GM18508 (cell line): ENCODE measurements at regions not wholly inside any gene's neighbourhood (a gene's known extent, or its start where the extent isn't known, plus 50 kb on each side); places are given as distances from the start of the nearest gene placed in this dataset.
"Not testable (repeated sequence)": the region's sequence is repeated elsewhere in the genome, so short reads cannot be mapped to it uniquely, and the experiment has no call there.

Source experiments
- ATAC-seq: cut with Tn5 transposase; IDR thresholded peaks from one replicate; pipeline ENCODE4 v1.9.1; 2021; ENCODE audit warnings: moderate number of reproducible peaks; ENCODE audit not compliant: insufficient read depth, unreplicated experiment

DNA sequence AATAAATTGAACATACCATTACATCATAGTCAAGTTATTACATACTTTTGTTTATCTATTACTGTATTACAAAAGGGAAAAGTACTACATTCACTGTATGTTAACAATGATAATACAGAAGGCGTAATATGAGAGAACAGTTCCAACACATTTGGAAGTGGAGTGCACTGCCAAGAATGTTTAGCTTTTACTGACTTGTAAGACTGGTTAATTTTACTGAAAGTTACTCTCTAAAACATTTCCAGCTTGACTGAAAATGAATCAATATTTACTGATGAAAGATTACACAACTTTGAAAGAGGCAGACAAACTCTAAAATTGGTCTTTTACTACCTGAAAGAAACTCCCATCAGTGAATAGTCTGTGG lies 728.5 kb downstream of the FSCB start:
- no peak for ATAC-seq

DNA sequence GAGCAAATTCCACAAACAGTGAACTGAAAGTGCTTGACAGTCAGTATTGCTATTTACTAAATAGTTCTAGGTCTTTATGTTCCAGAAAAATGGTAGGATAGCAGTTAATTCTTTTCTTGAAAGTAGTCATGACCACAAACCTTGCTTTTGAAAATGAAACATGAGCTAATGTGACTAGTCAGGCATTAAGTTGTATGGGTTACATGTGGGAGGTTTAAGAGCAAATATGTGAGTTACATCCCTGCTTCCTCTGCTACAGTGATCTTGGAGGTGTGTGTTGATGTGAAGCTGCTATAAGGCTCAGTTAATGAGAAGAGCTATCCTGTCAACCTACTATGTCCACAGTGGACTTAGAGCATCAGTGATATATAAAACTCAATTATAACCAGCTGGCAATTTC lies 741.6 kb downstream of the FSCB start:
- no peak for ATAC-seq

DNA sequence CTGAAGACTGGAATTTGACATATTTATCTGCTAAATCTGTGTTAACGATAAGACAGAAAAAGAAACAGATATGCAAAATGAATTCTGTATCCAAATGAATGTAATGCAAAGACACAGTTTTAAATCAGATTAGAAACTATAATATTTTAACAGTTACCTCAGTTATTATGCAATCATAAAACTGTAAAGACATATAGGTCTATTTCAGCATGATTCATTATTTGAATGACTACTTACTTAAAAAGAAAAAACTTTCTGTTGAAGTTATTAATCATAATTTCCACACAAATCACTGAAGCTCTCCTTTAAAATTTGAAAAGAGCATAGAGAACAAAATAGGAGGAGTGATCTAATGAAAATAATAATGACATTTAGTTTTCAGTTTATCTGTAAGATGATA lies 742.6 kb downstream of the FSCB start:
- no peak for ATAC-seq

- ATAC-seq: no peak
Measured at GRCh38 chr14:43755707-43756106, 751.4 kb downstream of the FSCB start.

DNA sequence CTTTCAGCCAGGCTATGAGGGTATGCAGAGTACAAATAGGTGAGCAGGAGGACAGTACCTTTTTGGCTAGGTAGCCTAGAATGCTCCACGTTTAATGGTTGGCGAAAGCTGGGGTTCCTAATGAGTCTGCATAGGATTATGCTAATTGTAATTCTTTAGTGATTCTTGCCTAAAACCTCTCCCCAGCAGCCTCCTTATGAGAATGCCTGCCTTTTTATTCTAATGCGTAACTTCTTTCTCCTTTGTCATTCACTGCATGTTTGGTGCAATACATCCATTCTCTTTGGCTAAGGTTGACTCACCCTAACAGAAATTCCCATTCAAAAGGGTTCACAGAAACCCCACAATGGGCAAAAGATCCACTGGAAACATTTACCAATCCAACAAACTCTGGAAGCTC lies 752.2 kb downstream of the FSCB start:
- ATAC-seq: no peak

DNA sequence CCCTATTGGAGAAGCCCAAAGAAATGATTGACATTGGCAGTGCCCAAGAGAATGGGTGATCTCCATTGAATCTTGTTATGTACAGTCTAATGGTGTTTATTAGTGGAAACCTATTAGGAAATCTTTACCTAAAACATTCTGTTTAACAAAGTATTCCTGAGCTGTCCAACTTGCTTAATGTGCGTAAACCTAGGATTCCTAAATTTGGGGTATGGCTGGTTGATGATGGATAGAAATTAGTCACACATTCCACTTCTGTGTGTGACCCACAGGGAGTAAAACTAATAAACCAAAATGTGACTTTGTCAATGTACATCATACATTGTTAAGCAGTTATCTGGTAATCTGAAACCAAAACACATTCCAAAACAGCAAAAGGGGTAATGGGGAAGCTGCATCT lies 761.3 kb downstream of the FSCB start:
- ATAC-seq: no peak

DNA sequence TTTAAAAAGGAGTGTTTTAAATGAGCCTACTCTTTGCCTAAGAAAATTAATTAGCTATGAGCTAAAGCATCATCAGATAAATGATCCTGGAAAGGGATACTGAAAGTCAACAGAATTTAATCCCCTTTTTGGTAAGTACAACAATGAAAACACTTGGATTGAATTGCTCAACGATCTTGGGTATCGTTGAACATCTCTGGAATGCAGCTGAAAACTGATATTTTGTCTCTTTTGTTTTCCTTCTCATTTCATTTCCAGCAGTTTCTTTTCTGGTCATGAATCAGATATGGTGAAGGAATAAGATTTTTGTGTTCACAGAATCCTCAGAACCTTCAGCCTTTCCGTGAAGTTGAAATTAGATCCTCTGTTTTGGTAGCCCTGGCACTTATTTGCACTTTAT lies 771.2 kb downstream of the FSCB start:
- no peak for ATAC-seq

DNA sequence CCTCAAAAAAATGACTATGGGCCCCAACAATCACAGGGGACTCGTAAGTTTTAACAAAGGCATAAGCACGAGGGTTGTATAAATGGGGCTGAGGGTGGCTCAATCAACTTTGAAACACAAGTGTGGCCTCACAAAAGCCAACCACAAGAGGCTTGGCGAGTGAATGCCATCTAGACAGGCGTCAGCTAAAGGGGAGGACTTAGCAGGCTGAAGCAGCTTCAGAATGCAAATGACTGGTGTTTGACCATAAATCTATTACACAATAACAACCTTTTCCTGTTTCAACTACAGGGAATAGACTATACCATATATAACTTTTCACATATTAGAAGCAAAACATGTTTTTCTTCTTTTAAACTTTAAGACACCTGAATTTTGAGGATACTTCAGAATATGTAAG lies 777.9 kb downstream of the FSCB start:
- ATAC-seq: no peak

GRCh38 chr14:43706900-43707299 lies 800.2 kb downstream of the FSCB start:
- ATAC-seq: no peak

GRCh38 chr14:43698561-43699284 lies 808.4 kb downstream of the FSCB start:
- not testable (repeated sequence) for ATAC-seq

DNA sequence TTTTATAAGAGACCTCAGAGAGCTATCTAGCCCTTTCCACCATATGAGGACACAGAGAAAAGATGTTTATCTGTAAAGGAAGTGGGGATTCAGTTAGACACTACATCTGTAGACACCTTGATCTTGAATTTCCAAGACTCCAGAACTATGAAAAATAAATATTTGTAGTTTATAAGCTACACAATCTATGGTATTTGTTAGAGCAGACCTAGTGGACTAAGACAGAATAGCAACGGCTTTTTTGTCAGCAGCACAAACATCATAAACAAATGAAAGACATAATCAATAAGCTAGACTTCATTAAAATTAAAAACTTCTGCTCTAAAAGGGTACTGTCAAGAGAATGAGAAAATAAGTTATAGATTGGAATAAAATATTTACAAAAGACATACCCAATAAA lies 810.1 kb downstream of the FSCB start:
- no peak for ATAC-seq

GRCh38 chr14:43692706-43693105 lies 814.4 kb downstream of the FSCB start:
- ATAC-seq: no peak

GRCh38 chr14:43687921-43688320 lies 819.2 kb downstream of the FSCB start:
- no peak for ATAC-seq

DNA sequence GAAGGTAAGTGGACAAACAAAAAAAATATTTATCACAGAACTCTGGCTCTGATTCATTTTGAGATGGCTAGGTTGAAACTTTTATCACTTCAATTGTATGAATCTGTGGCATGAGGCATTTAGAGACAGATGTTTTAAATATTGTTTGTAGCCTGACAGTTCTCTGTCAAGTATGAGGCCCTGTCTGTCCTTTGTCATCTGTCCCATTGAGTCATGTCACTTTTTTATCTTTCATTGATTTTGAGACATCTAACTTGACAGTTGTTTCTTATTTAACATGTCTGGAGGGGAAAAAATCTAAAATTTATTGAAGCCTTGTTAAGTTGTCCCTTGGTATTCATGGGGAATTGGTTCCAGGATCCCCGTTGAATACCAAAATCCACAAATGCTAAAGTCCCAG lies 829.5 kb downstream of the FSCB start:
- no peak for ATAC-seq

DNA sequence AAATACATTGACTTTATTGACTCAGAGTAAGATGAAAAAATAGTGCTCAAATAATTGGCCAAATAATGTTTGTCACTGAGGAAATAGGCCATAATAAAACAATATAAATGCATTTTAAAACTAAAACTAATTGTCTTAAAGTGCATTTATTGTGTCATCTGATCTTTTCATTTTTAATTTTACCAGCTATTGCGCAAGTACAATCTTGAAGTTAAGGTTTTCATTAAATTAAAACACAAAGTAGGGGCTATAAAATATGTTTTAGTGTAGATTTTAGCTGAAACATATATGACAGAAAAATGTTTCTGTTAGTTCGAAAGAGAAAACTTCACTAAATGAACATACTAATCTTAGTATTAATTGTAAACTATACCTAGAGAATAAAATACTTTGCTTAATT lies 832.8 kb downstream of the FSCB start:
- no peak for ATAC-seq

DNA sequence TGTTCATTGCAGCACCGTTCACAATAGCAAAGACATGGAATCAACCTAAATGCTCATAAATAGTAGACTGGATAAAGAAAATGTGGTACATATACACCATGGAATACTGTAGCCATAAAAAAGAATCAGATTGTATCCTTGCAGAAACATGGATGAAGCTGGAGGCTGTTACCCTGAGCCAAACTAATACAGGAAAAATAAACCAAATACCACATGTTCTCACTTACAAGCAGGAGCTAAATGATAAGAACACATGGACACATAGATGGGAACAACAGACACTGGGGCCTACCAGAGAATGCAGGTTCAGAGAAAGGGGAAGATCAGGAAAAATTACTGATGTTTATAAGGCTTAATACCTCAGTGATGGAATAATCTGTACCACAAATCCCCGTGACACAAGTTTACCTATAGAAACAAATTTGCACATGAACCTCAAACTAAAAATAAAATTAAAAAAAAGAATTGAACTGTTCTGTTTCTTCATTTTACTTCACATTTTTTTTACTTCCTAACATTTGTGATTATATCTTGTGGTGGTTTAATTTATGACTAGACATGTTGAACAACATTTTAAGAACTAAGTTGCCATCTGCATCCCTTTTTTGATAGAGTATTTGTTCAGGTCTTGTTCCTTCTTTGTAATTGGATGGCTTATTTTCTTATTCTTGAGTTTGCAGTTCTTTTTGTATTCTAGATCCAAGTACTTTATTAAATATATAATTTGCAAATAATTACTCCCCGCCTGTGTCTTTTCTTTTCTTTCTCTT lies 835.2 kb downstream of the FSCB start:
- no peak for ATAC-seq

DNA sequence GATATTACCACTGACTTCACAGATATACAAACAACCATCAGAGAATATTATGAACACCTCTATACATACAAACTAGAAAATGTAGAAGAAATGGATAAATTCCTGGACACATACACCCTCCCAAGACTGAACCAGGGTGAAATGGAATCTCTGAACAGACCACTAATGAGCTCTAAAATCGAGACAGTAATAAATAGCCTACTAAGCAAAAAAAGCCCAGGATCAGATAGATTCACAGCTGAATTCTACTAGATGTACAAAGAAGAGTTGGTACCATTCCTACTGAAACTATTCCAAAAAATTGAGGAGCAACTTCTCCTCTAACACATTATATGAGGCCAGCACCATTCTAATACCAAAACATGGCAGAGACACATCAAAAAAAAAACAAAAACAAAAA lies 837.7 kb downstream of the FSCB start:
- ATAC-seq: no peak

- ATAC-seq: no peak
Measured at GRCh38 chr14:43665570-43666267, 841.4 kb downstream of the FSCB start.

GRCh38 chr14:43655194-43655593 lies 851.9 kb downstream of the FSCB start:
- not testable (repeated sequence) for ATAC-seq

DNA sequence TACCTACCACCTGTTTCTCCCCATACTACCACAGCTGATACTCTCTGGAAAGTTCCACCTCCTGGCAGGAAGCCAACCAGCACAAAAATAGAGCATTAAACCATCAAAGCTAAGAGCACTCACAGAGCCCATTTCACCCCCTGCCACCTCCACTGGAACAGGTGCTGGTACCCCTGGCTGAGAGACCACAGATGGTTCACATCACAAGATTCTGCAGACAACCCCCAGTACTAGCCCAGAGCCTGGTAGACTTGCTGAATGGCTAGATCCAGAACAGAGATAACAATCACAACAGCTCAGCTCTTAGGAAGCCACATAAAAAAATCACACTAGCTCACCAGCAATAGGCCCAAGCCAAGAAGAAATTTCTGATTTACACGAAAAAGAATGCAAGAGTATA lies 855.2 kb downstream of the FSCB start:
- no peak for ATAC-seq

- ATAC-seq: no peak
Measured at GRCh38 chr14:43651185-43651787, 855.8 kb downstream of the FSCB start.
